Urinary bladder (tissue), 3 donors: ENCODE measurements at regions not wholly inside any gene's neighbourhood (a gene's known extent, or its start where the extent isn't known, plus 50 kb on each side); places are given as distances from the start of the nearest gene placed in this dataset.

Experiments
- DNase-seq: peaks from one replicate; pipeline ENCODE4 v3.0.0-alpha.2; 2015; ENCODE audit errors: extremely low spot score
- H3K27ac ChIP-seq: one replicate; pipeline ENCODE4 v1.5.1; 2013; ENCODE audit warnings: low read depth, mild to moderate bottlenecking, moderate library complexity
- H3K36me3 ChIP-seq: one replicate; pipeline ENCODE4 v1.6.1; 2013; ENCODE audit warnings: mild to moderate bottlenecking, moderate library complexity; ENCODE audit not compliant: insufficient read depth
- H3K4me1 ChIP-seq: one replicate; pipeline ENCODE4 v1.6.1; 2013; ENCODE audit warnings: mild to moderate bottlenecking, moderate library complexity; ENCODE audit not compliant: insufficient read depth
- H3K4me3 ChIP-seq: one replicate; pipeline ENCODE4 v1.5.1; 2013; ENCODE audit warnings: low read depth, low read length
- WGBS: extraction: QIAGEN DNeasy Blood & Tissue Kit; methylation state at CpG from one replicate; pipeline ENCODE4 v1.1.7; 2013; 5-methylcytosine and 5-hydroxymethylcytosine counted together
- donor health status: healthy with polysubstance abuse.
- donor health status: healthy.

- no peak for DNase-seq
- no peaks in the 10 kb centered on the region for H3K36me3 ChIP-seq
- WGBS = 60% methylated on average over 1 of the region's 1 CpG
- H3K4me3 ChIP-seq = no peak overlapping the region
- H3K4me1 ChIP-seq = no peaks in the 10 kb centered on the region
- no peak overlapping the region for H3K27ac ChIP-seq
Measured at GRCh38 chr16:62692685-62693084, 656.4 kb upstream of the CDH8 start.

GRCh38 chr16:62681819-62682218 is 645.6 kb upstream of the CDH8 start:
- DNase-seq = no peak
- no peak overlapping the region for H3K4me3 ChIP-seq
- WGBS = 63% methylated on average over 1 of the region's 1 CpG
- no peak overlapping the region for H3K27ac ChIP-seq
- H3K4me1 ChIP-seq = no peaks in the 10 kb centered on the region
- no peaks in the 10 kb centered on the region for H3K36me3 ChIP-seq

GRCh38 chr16:62678796-62679195 is 642.6 kb upstream of the CDH8 start:
- no peak for DNase-seq
- Histone ChIP-seq H3K27ac (no peak overlapping the region), H3K4me1 (no peaks in the 10 kb centered on the region), H3K36me3 (no peaks in the 10 kb centered on the region), H3K4me3 (no peak overlapping the region)
- 64% methylated on average over 4 of the region's 4 CpGs for WGBS

GRCh38 chr16:62676306-62676705 is 640.1 kb upstream of the CDH8 start:
- no peak overlapping the region for H3K27ac ChIP-seq
- no peak overlapping the region for H3K4me3 ChIP-seq
- no peaks in the 10 kb centered on the region for H3K36me3 ChIP-seq
- no peak for DNase-seq
- H3K4me1 ChIP-seq = no peaks in the 10 kb centered on the region
- WGBS = 73% methylated on average over 4 of the region's 4 CpGs

GRCh38 chr16:62665269-62665668 is 629.0 kb upstream of the CDH8 start:
- Histone ChIP-seq H3K4me1 (no peaks in the 10 kb centered on the region), H3K4me3 (no peak overlapping the region), H3K36me3 (no peaks in the 10 kb centered on the region), H3K27ac (no peak overlapping the region)
- WGBS = 55% methylated on average over 1 of the region's 1 CpG
- DNase-seq = no peak

GRCh38 chr16:62664566-62664965 is 628.3 kb upstream of the CDH8 start:
- DNase-seq = no peak
- H3K4me3 ChIP-seq = no peak overlapping the region
- no peaks in the 10 kb centered on the region for H3K36me3 ChIP-seq
- WGBS = 56% methylated on average over 3 of the region's 3 CpGs
- H3K4me1 ChIP-seq = no peaks in the 10 kb centered on the region
- no peak overlapping the region for H3K27ac ChIP-seq

- no peak overlapping the region for H3K4me3 ChIP-seq
- H3K36me3 ChIP-seq = no peaks in the 10 kb centered on the region
- no peaks in the 10 kb centered on the region for H3K4me1 ChIP-seq
- DNase-seq = no peak
- no peak overlapping the region for H3K27ac ChIP-seq
Measured at GRCh38 chr16:62661435-62661834, 625.2 kb upstream of the CDH8 start.

- Histone ChIP-seq H3K4me3 (no peak overlapping the region), H3K27ac (no peak overlapping the region), H3K4me1 (no peaks in the 10 kb centered on the region), H3K36me3 (no peaks in the 10 kb centered on the region)
- DNase-seq = no peak
Measured at GRCh38 chr16:62657116-62657515, 620.9 kb upstream of the CDH8 start.

GRCh38 chr16:62652441-62653120 is 616.3 kb upstream of the CDH8 start:
- H3K36me3 ChIP-seq = no peaks in the 10 kb centered on the region
- H3K4me3 ChIP-seq = no peak overlapping the region
- no peak overlapping the region for H3K27ac ChIP-seq
- H3K4me1 ChIP-seq = no peaks in the 10 kb centered on the region
- DNase-seq = no peak
- 63% methylated on average over 3 of the region's 3 CpGs for WGBS

GRCh38 chr16:62648256-62648655 is 612.0 kb upstream of the CDH8 start:
- WGBS = 81% methylated on average over 2 of the region's 2 CpGs

GRCh38 chr16:62644030-62644812 is 608.0 kb upstream of the CDH8 start:
- DNase-seq = no peak
- H3K36me3 ChIP-seq = no peaks in the 10 kb centered on the region
- no peak overlapping the region for H3K4me3 ChIP-seq
- WGBS = 90% methylated on average over 10 of the region's 10 CpGs
- no peaks in the 10 kb centered on the region for H3K4me1 ChIP-seq
- no peak overlapping the region for H3K27ac ChIP-seq

More at GRCh38 chr16:62648256-62648655, 612.0 kb upstream of the CDH8 start:
- H3K36me3 ChIP-seq = no peaks in the 10 kb centered on the region
- H3K4me3 ChIP-seq = no peak overlapping the region
- DNase-seq = no peak
- H3K27ac ChIP-seq = no peak overlapping the region
- H3K4me1 ChIP-seq = no peaks in the 10 kb centered on the region

- Histone ChIP-seq H3K36me3 (no peaks in the 10 kb centered on the region), H3K27ac (no peak overlapping the region), H3K4me3 (no peak overlapping the region), H3K4me1 (no peaks in the 10 kb centered on the region)
- WGBS = 70% methylated on average over 2 of the region's 2 CpGs
- no peak for DNase-seq
Measured at GRCh38 chr16:62642677-62643076, 606.4 kb upstream of the CDH8 start.

GRCh38 chr16:62639890-62640289 is 603.7 kb upstream of the CDH8 start:
- Histone ChIP-seq H3K4me1 (no peaks in the 10 kb centered on the region), H3K27ac (no peak overlapping the region), H3K4me3 (no peak overlapping the region), H3K36me3 (no peaks in the 10 kb centered on the region)
- DNase-seq = no peak

GRCh38 chr16:62638964-62639870 is 603.0 kb upstream of the CDH8 start:
- Histone ChIP-seq H3K27ac (no peak overlapping the region), H3K4me3 (no peak overlapping the region), H3K36me3 (no peaks in the 10 kb centered on the region), H3K4me1 (no peaks in the 10 kb centered on the region)
- 55% methylated on average over 5 of the region's 5 CpGs for WGBS
- no peak for DNase-seq
